CD4-positive, alpha-beta memory T cell (primary cell): ENCODE measurements at regions not wholly inside any gene's neighbourhood (a gene's known extent, or its start where the extent isn't known, plus 50 kb on each side); places are given as distances from the start of the nearest gene placed in this dataset.

Experiments used
- CTCF ChIA-PET: fragments of 350-600 bp; sonication (Branson Sonifier 250); formaldehyde crosslinking; loops from one replicate; lab custom pipeline; 2021; ENCODE audit warnings: inconsistent platforms; ENCODE audit not compliant: partially characterized antibody; lab: Charles Lee
- POLR2A ChIA-PET: fragments of 350-600 bp; sonication (Branson Sonifier 250); formaldehyde crosslinking; loops from one replicate; lab custom pipeline; 2021; ENCODE audit not compliant: partially characterized antibody; lab: Charles Lee
- DNase-seq, 5 donors: peaks; one replicate each; pipeline versions ENCODE4 v3.0.0 to v3.0.0-alpha.2; 2020 to 2022; ENCODE audit warnings: mixed read lengths in 1 of 5
- H3K27ac ChIP-seq: one replicate; pipeline ENCODE4 v1.7.0; 2013; ENCODE audit warnings: low read depth, low read length
- H3K27me3 ChIP-seq: 2 replicates; pipeline ENCODE4 v1.7.0; 2013; ENCODE audit warnings: mild to moderate bottlenecking, low read length, moderate library complexity; ENCODE audit not compliant: insufficient read depth
- H3K36me3 ChIP-seq: 2 replicates; pipeline ENCODE4 v1.7.0; 2013; ENCODE audit warnings: mild to moderate bottlenecking, low read length, moderate library complexity; ENCODE audit not compliant: insufficient read depth
- H3K4me1 ChIP-seq: 2 replicates; pipeline ENCODE4 v1.7.0; 2013; ENCODE audit warnings: mild to moderate bottlenecking, low read length, moderate library complexity; ENCODE audit not compliant: insufficient read depth
- H3K4me3 ChIP-seq, 2 donors: one replicate each; pipeline ENCODE4 v1.7.0; 2013; ENCODE audit warnings: low read length in 2 of 2, mild to moderate bottlenecking in 1 of 2
- H3K9me3 ChIP-seq, 2 donors: one replicate each; pipeline ENCODE4 v1.7.0; 2013; ENCODE audit warnings: low read length in 2 of 2, control low read depth in 1 of 2; ENCODE audit not compliant: control insufficient read depth in 1 of 2
- H3K27ac Mint-ChIP-seq, 7 donors: one replicate each; pipeline ENCODE4 v1.8.0; 2020 to 2021; ENCODE audit warnings: mixed read lengths in 7 of 7, mild to moderate bottlenecking in 6 of 7, inconsistent platforms in 3 of 7, moderate library complexity in 3 of 7
- H3K27me3 Mint-ChIP-seq, 2 donors: one replicate each; pipeline ENCODE4 v1.8.0; 2020 to 2021; ENCODE audit warnings: mixed read lengths in 2 of 2
- H3K36me3 Mint-ChIP-seq, 2 donors: one replicate each; pipeline ENCODE4 v1.8.0; 2020 to 2021; ENCODE audit warnings: mixed read lengths in 2 of 2, inconsistent platforms in 1 of 2, mild to moderate bottlenecking in 1 of 2
- H3K4me1 Mint-ChIP-seq, 4 donors: one replicate each; pipeline ENCODE4 v1.8.0; 2020 to 2021; ENCODE audit warnings: mixed read lengths in 4 of 4, mild to moderate bottlenecking in 1 of 4
- H3K4me3 Mint-ChIP-seq, 8 donors: one replicate each; pipeline ENCODE4 v1.8.0; 2020 to 2021; ENCODE audit warnings: mixed read lengths in 8 of 8, mild to moderate bottlenecking in 7 of 8, moderate library complexity in 6 of 8, inconsistent platforms in 3 of 8
- H3K9me3 Mint-ChIP-seq, 8 donors: one replicate each; pipeline ENCODE4 v1.8.0; 2020 to 2021; ENCODE audit warnings: mixed read lengths in 8 of 8, mild to moderate bottlenecking in 5 of 8, inconsistent platforms in 3 of 8, moderate library complexity in 1 of 8
- intact Hi-C: fragments of 100-400 bp; cut with micrococcal nuclease; formaldehyde crosslinking; loops from one replicate; pipeline ENCODE4 v1.15.1; 2023

- Mint-ChIP-seq H3K4me1 (no peaks in the 10 kb centered on the region), H3K4me3 (no peak overlapping the region), H3K9me3 (peaks cover 0 to 27% (median 13%) of the 10 kb centered on the region in 8 donors), H3K27me3 (no peaks in the 10 kb centered on the region), H3K36me3 (no peaks in the 10 kb centered on the region), H3K27ac (no peak overlapping the region)
- H3K9me3 ChIP-seq = no peaks in the 10 kb centered on the region
- no peak overlapping the region for H3K4me3 ChIP-seq
- intact Hi-C loops = no loop called here
- ChIA-PET POLR2A (no interaction called here), CTCF (no interaction called here)
- H3K27me3 ChIP-seq = no peaks in the 10 kb centered on the region
- no peaks in the 10 kb centered on the region for H3K36me3 ChIP-seq
- no peak for DNase-seq
- H3K27ac ChIP-seq = no peak overlapping the region
- no peaks in the 10 kb centered on the region for H3K4me1 ChIP-seq
Measured at GRCh38 chr5:26563979-26564378, 474.4 kb downstream of the CDH9 start.

GRCh38 chr5:26553079-26553478 is 485.3 kb downstream of the CDH9 start:
- peaks cover 2 to 25% (median 8%) of the 10 kb centered on the region in 8 donors for H3K9me3 Mint-ChIP-seq
- no peaks in the 10 kb centered on the region for H3K36me3 Mint-ChIP-seq
- H3K4me1 ChIP-seq = no peaks in the 10 kb centered on the region
- peaks cover 0 to 4% of the 10 kb centered on the region in 2 donors for H3K9me3 ChIP-seq
- no peak overlapping the region for H3K27ac Mint-ChIP-seq
- H3K4me1 Mint-ChIP-seq = no peaks in the 10 kb centered on the region
- H3K4me3 ChIP-seq = no peak overlapping the region
- no peaks in the 10 kb centered on the region for H3K27me3 Mint-ChIP-seq
- intact Hi-C loops = no loop called here
- ChIA-PET POLR2A (no interaction called here), CTCF (no interaction called here)
- no peak overlapping the region for H3K4me3 Mint-ChIP-seq
- H3K36me3 ChIP-seq = no peaks in the 10 kb centered on the region
- H3K27me3 ChIP-seq = no peaks in the 10 kb centered on the region
- H3K27ac ChIP-seq = no peak overlapping the region
- DNase-seq = no peak

GRCh38 chr5:26543987-26544386 is 494.4 kb downstream of the CDH9 start:
- CTCF ChIA-PET = no interaction called here

GRCh38 chr5:26538226-26538625 is 500.2 kb downstream of the CDH9 start:
- no peaks in the 10 kb centered on the region for H3K36me3 Mint-ChIP-seq
- no peak for DNase-seq
- no peaks in the 10 kb centered on the region for H3K4me1 Mint-ChIP-seq
- no peak overlapping the region for H3K27ac Mint-ChIP-seq
- intact Hi-C loops = no loop called here
- Histone ChIP-seq H3K36me3 (no peaks in the 10 kb centered on the region), H3K9me3 (no peaks in the 10 kb centered on the region), H3K27ac (no peak overlapping the region), H3K4me3 (no peak overlapping the region), H3K27me3 (no peaks in the 10 kb centered on the region), H3K4me1 (no peaks in the 10 kb centered on the region)
- POLR2A ChIA-PET = no interaction called here
- H3K27me3 Mint-ChIP-seq = no peaks in the 10 kb centered on the region
- H3K9me3 Mint-ChIP-seq = peaks cover 9 to 22% (median 17%) of the 10 kb centered on the region in 8 donors
- CTCF ChIA-PET = no interaction called here
- H3K4me3 Mint-ChIP-seq = no peak overlapping the region

More at GRCh38 chr5:26543987-26544386, 494.4 kb downstream of the CDH9 start:
- Histone ChIP-seq H3K27ac (no peak overlapping the region), H3K27me3 (no peaks in the 10 kb centered on the region), H3K36me3 (no peaks in the 10 kb centered on the region), H3K4me3 (no peak overlapping the region), H3K4me1 (no peaks in the 10 kb centered on the region), H3K9me3 (no peaks in the 10 kb centered on the region)
- Mint-ChIP-seq H3K4me3 (no peak overlapping the region), H3K27me3 (no peaks in the 10 kb centered on the region), H3K9me3 (peaks cover 6 to 34% (median 19%) of the 10 kb centered on the region in 8 donors), H3K4me1 (no peaks in the 10 kb centered on the region), H3K27ac (peak overlapping the region in 1 of 7 donors; percentile 33), H3K36me3 (no peaks in the 10 kb centered on the region)
- intact Hi-C loops = no loop called here
- no peak for DNase-seq
- POLR2A ChIA-PET = no interaction called here

GRCh38 chr5:26535215-26535614 is 503.2 kb downstream of the CDH9 start:
- Mint-ChIP-seq H3K27me3 (no peaks in the 10 kb centered on the region), H3K9me3 (peaks cover 3 to 20% (median 8%) of the 10 kb centered on the region in 8 donors), H3K27ac (no peak overlapping the region), H3K4me1 (no peaks in the 10 kb centered on the region), H3K4me3 (no peak overlapping the region), H3K36me3 (no peaks in the 10 kb centered on the region)
- no peak overlapping the region for H3K27ac ChIP-seq
- no peaks in the 10 kb centered on the region for H3K27me3 ChIP-seq
- intact Hi-C loops = no loop called here
- POLR2A ChIA-PET = no interaction called here
- DNase-seq = no peak
- CTCF ChIA-PET = no interaction called here
- H3K4me1 ChIP-seq = no peaks in the 10 kb centered on the region
- no peaks in the 10 kb centered on the region for H3K36me3 ChIP-seq
- no peak overlapping the region for H3K4me3 ChIP-seq
- H3K9me3 ChIP-seq = no peaks in the 10 kb centered on the region

- Mint-ChIP-seq H3K36me3 (no peaks in the 10 kb centered on the region), H3K9me3 (peaks cover 0 to 17% (median 5%) of the 10 kb centered on the region in 8 donors), H3K27ac (no peak overlapping the region), H3K4me1 (no peaks in the 10 kb centered on the region), H3K4me3 (no peak overlapping the region), H3K27me3 (no peaks in the 10 kb centered on the region)
- CTCF ChIA-PET = no interaction called here
- POLR2A ChIA-PET = no interaction called here
- H3K36me3 ChIP-seq = no peaks in the 10 kb centered on the region
- H3K4me1 ChIP-seq = no peaks in the 10 kb centered on the region
- no peak overlapping the region for H3K4me3 ChIP-seq
- H3K27ac ChIP-seq = no peak overlapping the region
- no peaks in the 10 kb centered on the region for H3K9me3 ChIP-seq
- intact Hi-C loops = no loop called here
- H3K27me3 ChIP-seq = no peaks in the 10 kb centered on the region
- DNase-seq = no peak
Measured at GRCh38 chr5:26530305-26530704, 508.1 kb downstream of the CDH9 start.

GRCh38 chr5:26519245-26519644 is 519.1 kb downstream of the CDH9 start:
- CTCF ChIA-PET = no interaction called here
- no peaks in the 10 kb centered on the region for H3K4me1 ChIP-seq
- intact Hi-C loops = no loop called here
- H3K27me3 ChIP-seq = no peaks in the 10 kb centered on the region
- H3K4me3 ChIP-seq = no peak overlapping the region
- Mint-ChIP-seq H3K9me3 (peaks cover 4 to 24% (median 14%) of the 10 kb centered on the region in 8 donors), H3K4me1 (no peaks in the 10 kb centered on the region), H3K27ac (no peak overlapping the region), H3K36me3 (no peaks in the 10 kb centered on the region), H3K27me3 (no peaks in the 10 kb centered on the region), H3K4me3 (no peak overlapping the region)
- no peaks in the 10 kb centered on the region for H3K36me3 ChIP-seq
- DNase-seq = no peak
- POLR2A ChIA-PET = no interaction called here
- no peak overlapping the region for H3K27ac ChIP-seq
- H3K9me3 ChIP-seq = no peaks in the 10 kb centered on the region

GRCh38 chr5:26518065-26518464 is 520.3 kb downstream of the CDH9 start:
- H3K4me3 Mint-ChIP-seq = no peak overlapping the region
- Histone ChIP-seq H3K27ac (no peak overlapping the region), H3K36me3 (no peaks in the 10 kb centered on the region), H3K9me3 (no peaks in the 10 kb centered on the region), H3K27me3 (no peaks in the 10 kb centered on the region), H3K4me1 (no peaks in the 10 kb centered on the region), H3K4me3 (no peak overlapping the region)
- CTCF ChIA-PET = no interaction called here
- DNase-seq = no peak
- H3K4me1 Mint-ChIP-seq = no peaks in the 10 kb centered on the region
- intact Hi-C loops = no loop called here
- no peaks in the 10 kb centered on the region for H3K27me3 Mint-ChIP-seq
- POLR2A ChIA-PET = no interaction called here
- H3K36me3 Mint-ChIP-seq = no peaks in the 10 kb centered on the region
- H3K27ac Mint-ChIP-seq = no peak overlapping the region
- H3K9me3 Mint-ChIP-seq = peaks cover 4 to 21% (median 7%) of the 10 kb centered on the region in 8 donors
